Uterus (tissue), 3 donors: ENCODE measurements at regions not wholly inside any gene's neighbourhood (a gene's known extent, or its start where the extent isn't known, plus 50 kb on each side); places are given as distances from the start of the nearest gene placed in this dataset.

ENCODE experiments used
- DNase-seq, 2 donors: peaks; one replicate each; pipeline ENCODE4 v3.0.0-alpha.2; 2019 to 2020
- H3K27ac ChIP-seq, 2 donors: fragments of 200-600 bp; sonication (generic); 1 replicate in 1 of 2; 2 replicates in 1 of 2; pipeline ENCODE4 v1.5.1; 2016 to 2018
- H3K27me3 ChIP-seq, 2 donors: fragments of 200-600 bp; sonication (generic); one replicate each; pipeline ENCODE4 v1.5.1; 2018 to 2019; ENCODE audit warnings: control low read depth in 1 of 2
- H3K36me3 ChIP-seq, 2 donors: fragments of 200-600 bp; sonication (generic); one replicate each; pipeline ENCODE4 v1.5.1; 2019; ENCODE audit warnings: control low read depth in 1 of 2
- H3K4me1 ChIP-seq, 2 donors: fragments of 200-600 bp; sonication (generic); one replicate each; pipeline ENCODE4 v1.5.1; 2018 to 2019; ENCODE audit warnings: control low read depth in 1 of 2
- H3K4me3 ChIP-seq, 2 donors: fragments of 200-600 bp; sonication (generic); 1 replicate in 1 of 2; 2 replicates in 1 of 2; pipeline ENCODE4 v1.5.1; 2018 to 2019; ENCODE audit warnings: mild to moderate bottlenecking in 1 of 2
- H3K9me3 ChIP-seq, 2 donors: fragments of 200-600 bp; sonication (generic); one replicate each; pipeline ENCODE4 v1.5.1; 2019; ENCODE audit warnings: control low read depth in 1 of 2
- POLR2A ChIP-seq, 2 donors: fragments of 450-650 bp; IDR thresholded peaks; one replicate each; pipeline ENCODE4 v1.6.1; 2016; ENCODE audit warnings: antibody characterized with exemption in 2 of 2, mild to moderate bottlenecking in 1 of 2, moderate library complexity in 1 of 2
- intact Hi-C: fragments of 100-400 bp; cut with DNase I; formaldehyde crosslinking; loops from one replicate; pipeline ENCODE4 v1.15.1; 2023; ENCODE audit warnings: low total_unique reads
- TF ChIP-seq, protein P1 (sequence below), 4 experiments: fragments of 200-600 bp in 2 of 4; fragments of 450-650 bp in 2 of 4; sonication (generic) in 2 of 4; IDR thresholded peaks; one replicate each; pipeline ENCODE4 v1.5.1; 2016 to 2019; ENCODE audit warnings: antibody characterized with exemption in 4 of 4, mild to moderate bottlenecking in 2 of 4, moderate library complexity in 1 of 4
- donor health status: DM: yes; HTN: yes; CAD: no.

DNA sequence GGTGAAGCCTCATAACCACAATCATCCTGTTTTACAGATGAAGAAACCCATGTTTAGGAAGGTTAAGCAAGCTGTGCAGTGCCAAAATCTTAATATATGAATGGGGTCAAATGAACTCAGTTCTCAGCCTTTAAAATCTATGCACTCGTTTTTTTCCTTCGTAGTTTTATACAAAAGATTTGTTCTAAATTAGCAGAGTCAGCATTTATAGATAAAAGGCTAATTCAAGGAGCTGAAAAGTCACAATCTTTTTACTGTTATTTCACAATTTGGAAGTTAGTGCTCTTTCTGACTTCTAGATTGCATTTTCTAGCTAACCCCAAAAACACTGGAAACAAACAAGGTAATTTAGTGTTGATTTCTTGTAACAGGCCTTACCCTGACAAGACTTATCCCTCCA is 766.9 kb upstream of the ADGRL4 start:
- Histone ChIP-seq H3K4me3 (no peak overlapping the region), H3K9me3 (no peaks in the 10 kb centered on the region), H3K36me3 (no peaks in the 10 kb centered on the region), H3K27ac (no peak overlapping the region), H3K27me3 (no peaks in the 10 kb centered on the region), H3K4me1 (no peaks in the 10 kb centered on the region)
- no peak for TF ChIP-seq POLR2A (IDR thresholded peaks at IDR 0.05)
- TF ChIP-seq, protein P1, sequence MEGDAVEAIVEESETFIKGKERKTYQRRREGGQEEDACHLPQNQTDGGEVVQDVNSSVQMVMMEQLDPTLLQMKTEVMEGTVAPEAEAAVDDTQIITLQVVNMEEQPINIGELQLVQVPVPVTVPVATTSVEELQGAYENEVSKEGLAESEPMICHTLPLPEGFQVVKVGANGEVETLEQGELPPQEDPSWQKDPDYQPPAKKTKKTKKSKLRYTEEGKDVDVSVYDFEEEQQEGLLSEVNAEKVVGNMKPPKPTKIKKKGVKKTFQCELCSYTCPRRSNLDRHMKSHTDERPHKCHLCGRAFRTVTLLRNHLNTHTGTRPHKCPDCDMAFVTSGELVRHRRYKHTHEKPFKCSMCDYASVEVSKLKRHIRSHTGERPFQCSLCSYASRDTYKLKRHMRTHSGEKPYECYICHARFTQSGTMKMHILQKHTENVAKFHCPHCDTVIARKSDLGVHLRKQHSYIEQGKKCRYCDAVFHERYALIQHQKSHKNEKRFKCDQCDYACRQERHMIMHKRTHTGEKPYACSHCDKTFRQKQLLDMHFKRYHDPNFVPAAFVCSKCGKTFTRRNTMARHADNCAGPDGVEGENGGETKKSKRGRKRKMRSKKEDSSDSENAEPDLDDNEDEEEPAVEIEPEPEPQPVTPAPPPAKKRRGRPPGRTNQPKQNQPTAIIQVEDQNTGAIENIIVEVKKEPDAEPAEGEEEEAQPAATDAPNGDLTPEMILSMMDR (IDR thresholded peaks at IDR 0.05), result no peak
- intact Hi-C loops, result no loop called here
- DNase-seq, result no peak

DNA sequence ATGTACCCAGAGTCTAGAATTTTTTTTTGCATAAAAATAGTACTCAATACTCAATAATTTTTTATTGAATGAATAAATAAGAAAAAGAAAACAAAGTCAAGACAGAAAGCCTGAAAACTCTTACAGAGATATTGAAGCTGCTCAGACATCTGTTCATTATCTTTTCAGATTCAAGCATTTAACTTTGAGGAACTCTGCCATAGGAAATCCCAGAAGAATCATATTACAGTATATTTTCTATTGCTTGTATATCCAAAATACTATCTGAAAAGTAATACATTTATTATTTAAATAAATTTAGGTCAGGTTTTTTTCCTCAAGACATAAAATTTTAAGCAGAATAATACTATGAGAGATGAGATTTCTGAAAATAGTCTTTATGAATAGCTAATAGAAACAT is 755.9 kb upstream of the ADGRL4 start:
- H3K9me3 ChIP-seq, result no peaks in the 10 kb centered on the region
- no peak for DNase-seq
- no peak overlapping the region for H3K27ac ChIP-seq
- TF ChIP-seq, protein P1 (IDR thresholded peaks at IDR 0.05), result no peak
- H3K4me3 ChIP-seq, result no peak overlapping the region
- H3K36me3 ChIP-seq, result no peaks in the 10 kb centered on the region
- no peaks in the 10 kb centered on the region for H3K27me3 ChIP-seq
- no peaks in the 10 kb centered on the region for H3K4me1 ChIP-seq
- intact Hi-C loops, result no loop called here

DNA sequence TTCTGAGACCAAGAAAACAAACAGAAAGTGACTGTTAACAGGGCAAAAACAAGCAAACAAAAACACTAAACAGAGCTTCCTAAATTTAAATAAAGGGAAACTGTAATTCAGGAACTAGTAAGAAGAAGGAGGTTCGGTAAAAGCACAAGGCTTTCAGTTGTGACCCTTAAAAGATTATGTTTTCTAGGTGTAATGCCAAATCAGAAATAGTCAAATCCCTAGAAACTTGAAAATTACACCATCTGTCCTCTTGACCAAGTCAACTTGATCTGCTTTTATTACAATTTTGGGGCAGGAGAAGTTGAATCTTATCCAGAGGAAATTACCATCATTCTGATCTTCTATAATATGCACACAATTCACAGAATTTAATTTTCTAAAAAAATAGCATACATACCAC is 754.0 kb upstream of the ADGRL4 start:
- DNase-seq, result no peak
- Histone ChIP-seq H3K27me3 (no peaks in the 10 kb centered on the region), H3K9me3 (no peaks in the 10 kb centered on the region), H3K27ac (no peak overlapping the region), H3K36me3 (no peaks in the 10 kb centered on the region), H3K4me3 (no peak overlapping the region), H3K4me1 (no peaks in the 10 kb centered on the region)
- intact Hi-C loops, result no loop called here
- TF ChIP-seq POLR2A (IDR thresholded peaks at IDR 0.05), result no peak
- TF ChIP-seq, protein P1 (IDR thresholded peaks at IDR 0.05), result no peak

DNA sequence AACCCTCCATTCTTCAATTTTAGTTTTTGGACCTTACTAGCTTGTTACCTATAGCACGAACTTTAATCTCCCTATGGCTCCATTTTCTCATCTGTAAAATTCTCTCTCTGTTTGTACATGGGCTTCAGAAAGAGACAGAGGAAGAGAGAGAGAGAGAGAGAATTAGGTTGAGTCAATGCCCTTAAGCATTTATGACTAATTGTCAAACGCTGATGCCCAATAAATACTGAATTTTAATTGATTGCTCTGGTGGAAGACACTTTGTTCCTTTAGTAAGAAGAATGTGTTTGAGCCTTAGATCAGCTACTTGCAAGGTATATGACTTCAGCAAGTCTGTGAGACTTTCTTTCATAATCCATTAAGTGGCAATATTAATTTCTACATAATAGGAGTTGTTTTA is 743.1 kb upstream of the ADGRL4 start:
- no peak for TF ChIP-seq POLR2A (IDR thresholded peaks at IDR 0.05)
- TF ChIP-seq, protein P1 (IDR thresholded peaks at IDR 0.05), result no peak
- no peaks in the 10 kb centered on the region for H3K9me3 ChIP-seq
- DNase-seq, result no peak
- H3K4me1 ChIP-seq, result no peaks in the 10 kb centered on the region
- H3K4me3 ChIP-seq, result no peak overlapping the region
- no peak overlapping the region for H3K27ac ChIP-seq
- no peaks in the 10 kb centered on the region for H3K36me3 ChIP-seq
- intact Hi-C loops, result no loop called here
- H3K27me3 ChIP-seq, result no peaks in the 10 kb centered on the region

DNA sequence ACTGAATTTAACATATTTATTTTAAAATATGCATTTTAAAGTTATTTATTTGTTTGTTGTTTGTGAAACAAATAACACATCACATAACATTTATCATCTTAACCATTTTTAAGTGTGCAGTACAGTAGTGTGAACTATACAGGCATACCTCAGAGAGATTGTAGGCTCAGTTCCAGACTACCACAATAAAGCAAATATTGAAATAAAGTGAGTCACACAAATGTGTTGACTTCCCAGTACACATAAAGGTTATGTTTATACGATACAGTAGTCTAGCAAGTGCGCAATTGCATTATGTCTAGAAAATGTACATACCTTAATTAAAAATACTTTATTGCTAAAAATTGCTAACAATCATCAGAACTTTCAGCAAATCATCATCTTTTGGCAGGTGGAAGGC is 739.4 kb upstream of the ADGRL4 start:
- H3K4me3 ChIP-seq, result no peak overlapping the region
- no peaks in the 10 kb centered on the region for H3K4me1 ChIP-seq
- intact Hi-C loops, result no loop called here
- no peak for DNase-seq
- no peaks in the 10 kb centered on the region for H3K36me3 ChIP-seq
- H3K27me3 ChIP-seq, result no peaks in the 10 kb centered on the region
- TF ChIP-seq POLR2A (IDR thresholded peaks at IDR 0.05), result no peak
- no peaks in the 10 kb centered on the region for H3K9me3 ChIP-seq
- H3K27ac ChIP-seq, result no peak overlapping the region

DNA sequence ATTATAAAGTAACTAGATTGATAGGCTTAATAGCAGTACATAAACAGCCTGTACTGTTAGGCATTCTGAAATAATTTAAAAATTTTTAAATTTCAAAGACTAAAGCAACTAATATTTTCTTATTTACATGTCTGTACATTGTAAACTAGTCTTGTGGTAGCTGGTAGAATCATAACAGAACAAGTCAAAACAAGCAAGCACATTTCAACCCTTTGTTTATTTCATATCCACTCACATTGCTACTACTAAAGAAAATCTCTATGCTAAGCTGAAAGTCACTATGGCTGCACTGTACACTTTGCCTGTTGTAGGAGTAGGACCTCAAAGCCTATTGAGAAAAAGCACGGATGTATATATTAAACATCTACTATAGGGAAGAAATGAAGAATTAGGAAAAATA is 738.2 kb upstream of the ADGRL4 start:
- H3K9me3 ChIP-seq, result no peaks in the 10 kb centered on the region
- no peak for DNase-seq
- H3K36me3 ChIP-seq, result no peaks in the 10 kb centered on the region
- H3K27ac ChIP-seq, result no peak overlapping the region
- TF ChIP-seq POLR2A (IDR thresholded peaks at IDR 0.05), result no peak
- TF ChIP-seq, protein P1 (IDR thresholded peaks at IDR 0.05), result no peak
- intact Hi-C loops, result no loop called here
- no peaks in the 10 kb centered on the region for H3K4me1 ChIP-seq
- no peaks in the 10 kb centered on the region for H3K27me3 ChIP-seq
- no peak overlapping the region for H3K4me3 ChIP-seq
